HepG2 (cell line): ENCODE measurements at regions not wholly inside any gene's neighbourhood (a gene's known extent, or its start where the extent isn't known, plus 50 kb on each side); places are given as distances from the start of the nearest gene placed in this dataset.
A peak's percentile ranks its signal among the peaks of the same experiment; 100 is the strongest.

Source experiments
- ESRRA ChIP-seq: sonication (generic); formaldehyde crosslinking; IDR thresholded peaks from 2 replicates; pipeline ENCODE4 v1.5.1; 2020; ENCODE audit warnings: mild to moderate bottlenecking, low read depth, missing genetic modification reagents
- HIVEP1 ChIP-seq: sonication (generic); formaldehyde crosslinking; IDR thresholded peaks from 2 replicates; pipeline ENCODE4 v1.4.0; 2020; ENCODE audit warnings: mild to moderate bottlenecking, missing genetic modification reagents
- HMG20A ChIP-seq: IDR thresholded peaks from 2 replicates; pipeline ENCODE4 v1.6.1; 2016; ENCODE audit warnings: borderline replicate concordance
- KDM4B ChIP-seq: sonication (generic); formaldehyde crosslinking; IDR thresholded peaks from 2 replicates; pipeline ENCODE4 v1.4.0; 2020; ENCODE audit warnings: missing genetic modification reagents
- ZFP41 ChIP-seq: sonication (generic); formaldehyde crosslinking; IDR thresholded peaks from 2 replicates; pipeline ENCODE4 v1.4.0; 2020; ENCODE audit warnings: mild to moderate bottlenecking, missing genetic modification reagents, borderline replicate concordance
- ZNF260 ChIP-seq: sonication (generic); formaldehyde crosslinking; IDR thresholded peaks from 2 replicates; pipeline ENCODE4 v1.4.0; 2020; ENCODE audit warnings: missing genetic modification reagents, low read depth, mild to moderate bottlenecking, borderline replicate concordance
- ZNF550 ChIP-seq: sonication (generic); formaldehyde crosslinking; IDR thresholded peaks from 2 replicates; pipeline ENCODE4 v1.4.0; 2020; ENCODE audit warnings: mild to moderate bottlenecking, missing genetic modification reagents, borderline replicate concordance
- TF ChIP-seq, protein P1 (sequence below): sonication (generic); formaldehyde crosslinking; IDR thresholded peaks from 2 replicates; pipeline ENCODE4 v1.4.0; 2020; ENCODE audit warnings: missing genetic modification reagents, low read depth, mild to moderate bottlenecking, borderline replicate concordance
- TF ChIP-seq, protein P2 (sequence below): IDR thresholded peaks from 2 replicates; pipeline ENCODE4 v1.6.1; 2012; ENCODE audit warnings: low read length, improper control_type of control experiment
- TF ChIP-seq, protein P3 (sequence below), 2 experiments: fragments of 450-650 bp in 1 of 2; sonication (generic) in 1 of 2; formaldehyde crosslinking in 1 of 2; IDR thresholded peaks; 2 replicates each; pipeline versions ENCODE4 v1.6.1 to v1.8.0; 2016 to 2022; ENCODE audit warnings: antibody characterized with exemption in 1 of 2, mild to moderate bottlenecking in 1 of 2, missing genetic modification reagents in 1 of 2
- TF ChIP-seq, protein P4 (sequence below): sonication (generic); formaldehyde crosslinking; IDR thresholded peaks from 2 replicates; pipeline ENCODE4 v1.5.0; 2020; ENCODE audit warnings: mild to moderate bottlenecking, missing genetic modification reagents, borderline replicate concordance

DNA sequence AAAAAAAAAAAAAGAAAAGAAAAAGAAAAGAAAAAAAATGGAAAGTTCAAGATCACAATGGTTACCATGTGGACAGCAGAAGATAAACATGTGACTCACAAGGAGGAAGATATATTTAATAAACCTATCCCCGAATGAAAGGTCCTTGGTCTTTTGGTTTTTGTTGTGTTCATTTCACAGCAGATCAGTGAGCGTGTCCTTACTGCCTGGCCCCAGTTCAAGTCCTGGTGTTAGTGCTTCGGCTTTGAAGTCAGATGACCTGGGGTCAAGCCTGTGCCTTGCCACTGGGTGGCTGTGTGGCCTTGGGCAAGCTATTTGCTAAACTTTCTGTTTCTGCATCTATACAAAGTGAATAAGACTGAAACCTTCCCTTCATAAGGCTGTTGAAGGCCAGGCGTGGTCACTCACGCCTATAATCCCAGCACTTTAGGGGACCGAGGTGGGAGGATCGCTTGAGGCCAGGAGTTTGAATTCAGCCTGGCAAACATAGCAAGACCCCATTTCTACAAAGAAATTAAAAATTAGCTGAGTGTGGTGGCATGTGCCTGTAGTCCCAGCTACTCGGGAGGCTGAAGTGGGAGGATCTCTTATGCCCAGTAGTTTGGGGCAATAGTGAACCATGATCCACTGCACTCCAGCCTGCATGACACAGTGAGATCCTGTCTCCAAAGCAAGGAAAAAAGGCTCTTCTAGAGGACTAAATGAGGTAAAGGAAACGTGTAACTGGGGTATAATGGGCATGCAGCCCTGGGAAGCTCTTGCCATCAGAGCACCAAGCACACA lies 94.5 kb upstream of the SPATA31D4 start (continued):
- no peak; the same call in 1 of the 2 replicates for TF ChIP-seq KDM4B (CRISPR knock-in tag)
- TF ChIP-seq, protein P1, sequence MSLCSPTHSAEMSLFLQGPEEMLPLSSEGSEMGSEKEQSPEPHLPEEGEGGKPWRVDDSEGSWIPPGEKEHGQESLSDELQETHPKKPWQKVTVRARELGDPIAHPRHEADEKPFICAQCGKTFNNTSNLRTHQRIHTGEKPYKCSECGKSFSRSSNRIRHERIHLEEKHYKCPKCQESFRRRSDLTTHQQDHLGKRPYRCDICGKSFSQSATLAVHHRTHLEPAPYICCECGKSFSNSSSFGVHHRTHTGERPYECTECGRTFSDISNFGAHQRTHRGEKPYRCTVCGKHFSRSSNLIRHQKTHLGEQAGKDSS: no peak
- TF ChIP-seq, protein P2, sequence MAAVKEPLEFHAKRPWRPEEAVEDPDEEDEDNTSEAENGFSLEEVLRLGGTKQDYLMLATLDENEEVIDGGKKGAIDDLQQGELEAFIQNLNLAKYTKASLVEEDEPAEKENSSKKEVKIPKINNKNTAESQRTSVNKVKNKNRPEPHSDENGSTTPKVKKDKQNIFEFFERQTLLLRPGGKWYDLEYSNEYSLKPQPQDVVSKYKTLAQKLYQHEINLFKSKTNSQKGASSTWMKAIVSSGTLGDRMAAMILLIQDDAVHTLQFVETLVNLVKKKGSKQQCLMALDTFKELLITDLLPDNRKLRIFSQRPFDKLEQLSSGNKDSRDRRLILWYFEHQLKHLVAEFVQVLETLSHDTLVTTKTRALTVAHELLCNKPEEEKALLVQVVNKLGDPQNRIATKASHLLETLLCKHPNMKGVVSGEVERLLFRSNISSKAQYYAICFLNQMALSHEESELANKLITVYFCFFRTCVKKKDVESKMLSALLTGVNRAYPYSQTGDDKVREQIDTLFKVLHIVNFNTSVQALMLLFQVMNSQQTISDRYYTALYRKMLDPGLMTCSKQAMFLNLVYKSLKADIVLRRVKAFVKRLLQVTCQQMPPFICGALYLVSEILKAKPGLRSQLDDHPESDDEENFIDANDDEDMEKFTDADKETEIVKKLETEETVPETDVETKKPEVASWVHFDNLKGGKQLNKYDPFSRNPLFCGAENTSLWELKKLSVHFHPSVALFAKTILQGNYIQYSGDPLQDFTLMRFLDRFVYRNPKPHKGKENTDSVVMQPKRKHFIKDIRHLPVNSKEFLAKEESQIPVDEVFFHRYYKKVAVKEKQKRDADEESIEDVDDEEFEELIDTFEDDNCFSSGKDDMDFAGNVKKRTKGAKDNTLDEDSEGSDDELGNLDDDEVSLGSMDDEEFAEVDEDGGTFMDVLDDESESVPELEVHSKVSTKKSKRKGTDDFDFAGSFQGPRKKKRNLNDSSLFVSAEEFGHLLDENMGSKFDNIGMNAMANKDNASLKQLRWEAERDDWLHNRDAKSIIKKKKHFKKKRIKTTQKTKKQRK: no peak
- no peak for TF ChIP-seq ZNF550 (CRISPR knock-in tag)
- TF ChIP-seq, protein P3, sequence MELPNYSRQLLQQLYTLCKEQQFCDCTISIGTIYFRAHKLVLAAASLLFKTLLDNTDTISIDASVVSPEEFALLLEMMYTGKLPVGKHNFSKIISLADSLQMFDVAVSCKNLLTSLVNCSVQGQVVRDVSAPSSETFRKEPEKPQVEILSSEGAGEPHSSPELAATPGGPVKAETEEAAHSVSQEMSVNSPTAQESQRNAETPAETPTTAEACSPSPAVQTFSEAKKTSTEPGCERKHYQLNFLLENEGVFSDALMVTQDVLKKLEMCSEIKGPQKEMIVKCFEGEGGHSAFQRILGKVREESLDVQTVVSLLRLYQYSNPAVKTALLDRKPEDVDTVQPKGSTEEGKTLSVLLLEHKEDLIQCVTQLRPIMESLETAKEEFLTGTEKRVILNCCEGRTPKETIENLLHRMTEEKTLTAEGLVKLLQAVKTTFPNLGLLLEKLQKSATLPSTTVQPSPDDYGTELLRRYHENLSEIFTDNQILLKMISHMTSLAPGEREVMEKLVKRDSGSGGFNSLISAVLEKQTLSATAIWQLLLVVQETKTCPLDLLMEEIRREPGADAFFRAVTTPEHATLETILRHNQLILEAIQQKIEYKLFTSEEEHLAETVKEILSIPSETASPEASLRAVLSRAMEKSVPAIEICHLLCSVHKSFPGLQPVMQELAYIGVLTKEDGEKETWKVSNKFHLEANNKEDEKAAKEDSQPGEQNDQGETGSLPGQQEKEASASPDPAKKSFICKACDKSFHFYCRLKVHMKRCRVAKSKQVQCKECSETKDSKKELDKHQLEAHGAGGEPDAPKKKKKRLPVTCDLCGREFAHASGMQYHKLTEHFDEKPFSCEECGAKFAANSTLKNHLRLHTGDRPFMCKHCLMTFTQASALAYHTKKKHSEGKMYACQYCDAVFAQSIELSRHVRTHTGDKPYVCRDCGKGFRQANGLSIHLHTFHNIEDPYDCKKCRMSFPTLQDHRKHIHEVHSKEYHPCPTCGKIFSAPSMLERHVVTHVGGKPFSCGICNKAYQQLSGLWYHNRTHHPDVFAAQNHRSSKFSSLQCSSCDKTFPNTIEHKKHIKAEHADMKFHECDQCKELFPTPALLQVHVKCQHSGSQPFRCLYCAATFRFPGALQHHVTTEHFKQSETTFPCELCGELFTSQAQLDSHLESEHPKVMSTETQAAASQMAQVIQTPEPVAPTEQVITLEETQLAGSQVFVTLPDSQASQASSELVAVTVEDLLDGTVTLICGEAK (IDR thresholded peaks at IDR 0.05): no peak
- TF ChIP-seq, protein P3 (CRISPR knock-in tag; IDR thresholded peaks at IDR 0.05): no peak
- TF ChIP-seq ZNF260: no peak
- TF ChIP-seq, protein P4, sequence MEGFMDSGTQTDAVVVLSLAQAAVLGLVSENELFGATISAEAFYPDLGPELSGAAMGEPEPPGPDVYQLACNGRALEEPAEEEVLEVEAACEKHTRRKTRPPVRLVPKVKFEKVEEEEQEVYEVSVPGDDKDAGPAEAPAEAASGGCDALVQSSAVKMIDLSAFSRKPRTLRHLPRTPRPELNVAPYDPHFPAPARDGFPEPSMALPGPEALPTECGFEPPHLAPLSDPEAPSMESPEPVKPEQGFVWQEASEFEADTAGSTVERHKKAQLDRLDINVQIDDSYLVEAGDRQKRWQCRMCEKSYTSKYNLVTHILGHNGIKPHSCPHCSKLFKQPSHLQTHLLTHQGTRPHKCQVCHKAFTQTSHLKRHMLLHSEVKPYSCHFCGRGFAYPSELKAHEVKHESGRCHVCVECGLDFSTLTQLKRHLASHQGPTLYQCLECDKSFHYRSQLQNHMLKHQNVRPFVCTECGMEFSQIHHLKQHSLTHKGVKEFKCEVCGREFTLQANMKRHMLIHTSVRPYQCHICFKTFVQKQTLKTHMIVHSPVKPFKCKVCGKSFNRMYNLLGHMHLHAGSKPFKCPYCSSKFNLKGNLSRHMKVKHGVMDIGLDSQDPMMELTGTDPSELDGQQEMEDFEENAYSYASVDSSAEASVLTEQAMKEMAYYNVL (CRISPR knock-in tag): no peak
- no peak for TF ChIP-seq HIVEP1
- no peak for TF ChIP-seq ESRRA (CRISPR knock-in tag)
- TF ChIP-seq ZFP41: no peak
- TF ChIP-seq HMG20A: peak; percentile 95
